ENCODE measurements at regions not wholly inside any gene's neighbourhood (a gene's known extent, or its start where the extent isn't known, plus 50 kb on each side); places are given as distances from the start of the nearest gene placed in this dataset.

DNA sequence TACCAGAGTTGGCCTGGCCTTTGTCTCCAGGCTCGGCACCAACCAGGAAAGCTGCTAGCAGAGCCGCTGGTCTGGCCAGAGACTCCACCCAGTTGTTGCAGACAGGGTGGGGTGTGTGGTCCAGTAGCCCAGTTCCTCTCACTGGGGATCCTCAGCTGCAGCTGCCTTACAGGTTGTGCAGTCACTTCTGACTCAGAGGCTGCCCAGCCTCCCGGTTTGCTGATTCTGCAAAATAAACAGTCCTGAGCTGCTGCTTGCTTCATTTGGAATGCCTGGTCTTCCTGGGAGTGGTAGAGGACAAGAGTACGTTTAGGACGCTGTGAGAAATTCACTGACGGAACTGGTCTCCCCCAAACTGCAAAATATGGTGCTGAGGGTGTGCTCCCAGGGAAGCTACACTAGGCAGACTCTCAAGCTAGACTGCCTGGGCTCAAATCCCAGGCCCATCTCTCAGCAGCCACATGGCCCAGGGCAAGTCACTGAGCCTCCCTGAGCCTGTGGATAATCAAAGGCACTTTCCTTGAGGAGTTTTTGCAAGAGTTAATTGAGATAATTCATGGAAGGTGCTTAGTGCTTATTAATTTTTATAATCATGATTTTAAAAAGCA, 246.1 kb downstream of the TFAP2C start:
- H3K4me2 ChIP-seq (ENCODE audit: low read length) = no peak overlapping the region
- H3K4me3 ChIP-seq (ENCODE audit: low read depth, low read length, poor library complexity, severe bottlenecking) = no peak overlapping the region
- no peaks in the 10 kb centered on the region for H3K9me2 ChIP-seq (ENCODE audit: low read depth, low read length)
- H3K36me3 ChIP-seq (ENCODE audit: insufficient read depth, low read length) = no peaks in the 10 kb centered on the region
- H2AFZ ChIP-seq (ENCODE audit: low read length) = no peak overlapping the region
- no peaks in the 10 kb centered on the region for H3K9me3 ChIP-seq (ENCODE audit: low read length)
- no peaks in the 10 kb centered on the region for H3K79me2 ChIP-seq (ENCODE audit: insufficient read depth, low read length)
- no peaks in the 10 kb centered on the region for H3K4me1 ChIP-seq (ENCODE audit: insufficient read depth, low read length, severe bottlenecking)
- no peak overlapping the region for H3K9ac ChIP-seq (ENCODE audit: low read length)
- H3K27ac ChIP-seq (ENCODE audit: low read depth, low read length, poor library complexity, severe bottlenecking) = no peak overlapping the region
- no peaks in the 10 kb centered on the region for H4K20me1 ChIP-seq (ENCODE audit: insufficient read depth, low read length)
- H3F3A ChIP-seq (ENCODE audit: insufficient read depth, low read length) = no peaks in the 10 kb centered on the region
- no peaks in the 10 kb centered on the region for H3K27me3 ChIP-seq (ENCODE audit: insufficient read depth, low read length)
- TF ChIP-seq EZH2 (IDR thresholded peaks at IDR 0.05; ENCODE audit: borderline replicate concordance, low read length) = no peak
- TF ChIP-seq, protein P1, sequence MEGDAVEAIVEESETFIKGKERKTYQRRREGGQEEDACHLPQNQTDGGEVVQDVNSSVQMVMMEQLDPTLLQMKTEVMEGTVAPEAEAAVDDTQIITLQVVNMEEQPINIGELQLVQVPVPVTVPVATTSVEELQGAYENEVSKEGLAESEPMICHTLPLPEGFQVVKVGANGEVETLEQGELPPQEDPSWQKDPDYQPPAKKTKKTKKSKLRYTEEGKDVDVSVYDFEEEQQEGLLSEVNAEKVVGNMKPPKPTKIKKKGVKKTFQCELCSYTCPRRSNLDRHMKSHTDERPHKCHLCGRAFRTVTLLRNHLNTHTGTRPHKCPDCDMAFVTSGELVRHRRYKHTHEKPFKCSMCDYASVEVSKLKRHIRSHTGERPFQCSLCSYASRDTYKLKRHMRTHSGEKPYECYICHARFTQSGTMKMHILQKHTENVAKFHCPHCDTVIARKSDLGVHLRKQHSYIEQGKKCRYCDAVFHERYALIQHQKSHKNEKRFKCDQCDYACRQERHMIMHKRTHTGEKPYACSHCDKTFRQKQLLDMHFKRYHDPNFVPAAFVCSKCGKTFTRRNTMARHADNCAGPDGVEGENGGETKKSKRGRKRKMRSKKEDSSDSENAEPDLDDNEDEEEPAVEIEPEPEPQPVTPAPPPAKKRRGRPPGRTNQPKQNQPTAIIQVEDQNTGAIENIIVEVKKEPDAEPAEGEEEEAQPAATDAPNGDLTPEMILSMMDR (IDR thresholded peaks at IDR 0.05; ENCODE audit: low read length) = no peak

DNA sequence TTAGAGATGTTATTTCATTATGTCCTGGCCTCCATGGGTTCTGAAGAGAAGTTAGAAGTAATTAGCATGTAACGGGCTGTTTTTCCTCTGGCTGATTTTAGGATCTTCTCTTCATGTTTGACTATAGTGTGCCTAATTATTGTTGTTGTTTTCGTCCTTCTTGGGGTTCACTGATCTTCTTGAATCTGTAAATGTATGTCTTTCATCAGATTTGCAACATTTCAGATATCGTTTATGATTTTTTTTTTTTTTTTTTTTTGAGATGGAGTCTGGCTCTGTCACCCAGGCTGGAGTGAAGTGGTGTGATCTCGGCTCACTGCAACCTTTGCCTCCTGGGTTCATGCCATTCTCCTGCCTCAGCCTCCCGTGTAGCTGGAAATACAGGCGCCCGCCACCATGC, 246.7 kb downstream of the TFAP2C start:
- H3K4me1 ChIP-seq (ENCODE audit: insufficient read depth, low read length, severe bottlenecking) = no peaks in the 10 kb centered on the region
- H3K79me2 ChIP-seq (ENCODE audit: insufficient read depth, low read length) = no peaks in the 10 kb centered on the region
- H3K4me2 ChIP-seq (ENCODE audit: low read length) = no peak overlapping the region
- H3K9me2 ChIP-seq (ENCODE audit: low read depth, low read length) = no peaks in the 10 kb centered on the region
- H3K9me3 ChIP-seq (ENCODE audit: low read length) = no peaks in the 10 kb centered on the region
- no peak for TF ChIP-seq EZH2 (IDR thresholded peaks at IDR 0.05; ENCODE audit: borderline replicate concordance, low read length)
- TF ChIP-seq, protein P1 (IDR thresholded peaks at IDR 0.05; ENCODE audit: low read length) = no peak
- no peaks in the 10 kb centered on the region for H3F3A ChIP-seq (ENCODE audit: insufficient read depth, low read length)
- no peaks in the 10 kb centered on the region for H4K20me1 ChIP-seq (ENCODE audit: insufficient read depth, low read length)
- no peak overlapping the region for H3K9ac ChIP-seq (ENCODE audit: low read length)
- no peaks in the 10 kb centered on the region for H3K27me3 ChIP-seq (ENCODE audit: insufficient read depth, low read length)
- no peak overlapping the region for H3K27ac ChIP-seq (ENCODE audit: low read depth, low read length, poor library complexity, severe bottlenecking)
- no peaks in the 10 kb centered on the region for H3K36me3 ChIP-seq (ENCODE audit: insufficient read depth, low read length)
- no peak overlapping the region for H2AFZ ChIP-seq (ENCODE audit: low read length)
- H3K4me3 ChIP-seq (ENCODE audit: low read depth, low read length, poor library complexity, severe bottlenecking) = no peak overlapping the region

DNA sequence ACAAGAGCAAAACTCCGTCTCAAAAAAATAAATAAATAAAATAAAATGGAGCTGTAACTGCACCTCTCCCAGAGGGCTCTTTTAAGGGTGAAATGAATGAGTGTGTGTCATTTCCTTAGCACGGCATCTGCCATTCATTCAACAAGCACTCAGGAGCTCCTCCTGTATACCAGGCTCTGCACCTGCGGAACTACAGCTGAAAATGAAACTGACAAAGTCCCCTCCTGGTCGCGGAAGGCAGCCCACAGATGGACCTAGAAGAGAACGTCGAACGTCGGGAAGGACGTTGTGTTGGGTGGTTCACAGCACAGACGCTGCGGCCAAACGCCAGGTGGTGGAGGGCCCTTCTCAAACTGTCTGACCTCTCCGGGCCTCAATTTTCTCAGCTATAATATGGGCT, 256.4 kb downstream of the TFAP2C start:
- Histone ChIP-seq H3F3A (ENCODE audit: insufficient read depth, low read length) (no peaks in the 10 kb centered on the region), H3K4me1 (ENCODE audit: insufficient read depth, low read length, severe bottlenecking) (no peaks in the 10 kb centered on the region), H4K20me1 (ENCODE audit: insufficient read depth, low read length) (no peaks in the 10 kb centered on the region), H3K27me3 (ENCODE audit: insufficient read depth, low read length) (no peaks in the 10 kb centered on the region; the same call in 1 of the 2 replicates), H3K79me2 (ENCODE audit: insufficient read depth, low read length) (no peaks in the 10 kb centered on the region), H3K4me3 (ENCODE audit: low read depth, low read length, poor library complexity, severe bottlenecking) (no peak overlapping the region), H3K9me3 (ENCODE audit: low read length) (no peaks in the 10 kb centered on the region), H2AFZ (ENCODE audit: low read length) (no peak overlapping the region), H3K4me2 (ENCODE audit: low read length) (no peak overlapping the region), H3K27ac (ENCODE audit: low read depth, low read length, poor library complexity, severe bottlenecking) (no peak overlapping the region), H3K36me3 (ENCODE audit: insufficient read depth, low read length) (no peaks in the 10 kb centered on the region), H3K9me2 (ENCODE audit: low read depth, low read length) (no peaks in the 10 kb centered on the region), H3K9ac (ENCODE audit: low read length) (no peak overlapping the region)
- TF ChIP-seq, protein P1 (IDR thresholded peaks at IDR 0.05; ENCODE audit: low read length) = no peak
- TF ChIP-seq EZH2 (IDR thresholded peaks at IDR 0.05; ENCODE audit: borderline replicate concordance, low read length) = no peak
